ENCODE measurements at regions not wholly inside any gene's neighbourhood (a gene's known extent, or its start where the extent isn't known, plus 50 kb on each side); places are given as distances from the start of the nearest gene placed in this dataset.
"Not testable (repeated sequence)": the region's sequence is repeated elsewhere in the genome, so short reads cannot be mapped to it uniquely, and the experiment has no call there.

GRCh38 chr5:62757686-62758085, 179.1 kb downstream of the LRRC70 start:
- not testable (repeated sequence) for DNase-seq

GRCh38 chr5:62752998-62753367, 174.4 kb downstream of the LRRC70 start:
- not testable (repeated sequence) for DNase-seq

GRCh38 chr5:62752056-62752997, 173.7 kb downstream of the LRRC70 start:
- DNase-seq = not testable (repeated sequence)

- no peak for DNase-seq
Measured at GRCh38 chr5:62742207-62742606, 163.6 kb downstream of the LRRC70 start.

DNA sequence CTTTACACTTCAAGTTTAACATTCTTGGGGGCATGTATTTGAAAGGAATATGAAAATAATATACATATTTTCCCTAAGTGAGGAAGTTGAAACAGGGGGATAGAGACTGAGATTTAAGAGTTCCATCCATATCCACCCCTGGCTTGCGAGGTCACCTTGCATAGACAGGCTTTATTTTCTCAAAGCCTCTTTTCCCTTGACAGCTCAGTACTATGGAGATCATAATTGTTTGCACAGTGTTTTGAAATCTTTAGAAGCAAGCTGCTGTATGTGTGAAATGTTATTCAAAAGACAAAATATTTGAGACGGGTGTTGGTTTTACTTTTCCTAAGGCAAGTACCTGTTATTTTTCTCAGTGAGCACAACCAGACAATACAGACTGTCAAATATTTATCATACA, 163.1 kb downstream of the LRRC70 start:
- DNase-seq = no peak

DNA sequence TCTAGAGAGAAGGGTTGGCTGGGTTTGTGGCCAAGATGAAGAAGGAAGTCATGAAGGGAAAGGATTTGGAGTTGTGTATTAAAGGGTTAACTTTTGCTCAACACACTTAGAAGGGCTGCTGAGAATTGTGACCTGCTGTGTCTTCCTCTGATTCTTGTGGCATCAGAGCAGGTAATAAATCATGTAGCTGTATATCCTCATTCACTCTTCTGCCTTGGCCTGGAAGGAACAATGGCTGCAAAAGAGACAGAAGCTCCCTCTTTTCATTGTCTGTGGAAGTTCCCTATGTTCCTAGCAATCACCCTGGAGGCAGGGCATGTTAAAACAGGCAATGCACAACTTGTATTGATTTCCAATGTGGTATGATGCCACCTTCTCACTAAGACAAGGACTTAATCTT, 159.1 kb downstream of the LRRC70 start:
- no peak for DNase-seq

GRCh38 chr5:62732677-62733121, 154.1 kb downstream of the LRRC70 start:
- DNase-seq = no peak

DNA sequence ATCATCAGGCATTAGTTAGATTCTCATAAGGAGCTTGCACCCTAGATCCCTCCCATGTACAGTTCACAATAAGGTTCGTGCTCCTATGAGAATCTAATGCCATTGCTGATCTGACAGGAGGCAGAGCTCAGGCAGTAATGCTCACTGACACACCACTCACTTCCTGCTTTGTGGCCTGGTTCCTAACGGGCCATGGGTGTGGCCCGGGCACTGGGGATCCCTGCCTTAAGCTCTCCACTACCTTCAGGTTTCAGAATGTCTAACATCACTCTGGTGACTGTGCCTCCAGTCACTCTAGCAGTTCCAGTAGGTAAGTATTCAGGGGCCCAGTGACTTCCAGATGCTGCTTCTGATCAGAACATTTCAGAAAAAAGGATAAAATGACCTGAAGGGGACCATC, 152.4 kb downstream of the LRRC70 start:
- no peak for DNase-seq

GRCh38 chr5:62729675-62730074, 151.1 kb downstream of the LRRC70 start:
- no peak for DNase-seq

DNA sequence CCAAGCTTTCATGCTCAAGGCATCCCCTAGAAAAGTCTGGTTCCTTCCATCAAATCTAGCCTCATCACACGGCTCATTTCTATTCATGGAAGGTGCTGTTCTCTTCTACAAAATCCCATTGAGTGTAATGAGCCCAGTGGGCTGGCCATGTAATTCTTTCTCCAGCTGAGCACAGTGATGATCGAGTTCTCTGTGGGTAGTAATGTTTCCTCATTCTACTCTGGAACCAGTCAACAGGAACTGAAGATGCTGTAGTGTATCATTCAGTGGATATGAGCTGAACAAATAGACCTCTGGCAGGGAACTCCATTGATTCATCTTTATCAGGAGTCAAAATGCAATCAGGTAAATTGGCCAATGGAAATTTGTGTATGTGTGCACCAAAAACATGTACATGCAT, 149.2 kb downstream of the LRRC70 start:
- no peak for DNase-seq

DNA sequence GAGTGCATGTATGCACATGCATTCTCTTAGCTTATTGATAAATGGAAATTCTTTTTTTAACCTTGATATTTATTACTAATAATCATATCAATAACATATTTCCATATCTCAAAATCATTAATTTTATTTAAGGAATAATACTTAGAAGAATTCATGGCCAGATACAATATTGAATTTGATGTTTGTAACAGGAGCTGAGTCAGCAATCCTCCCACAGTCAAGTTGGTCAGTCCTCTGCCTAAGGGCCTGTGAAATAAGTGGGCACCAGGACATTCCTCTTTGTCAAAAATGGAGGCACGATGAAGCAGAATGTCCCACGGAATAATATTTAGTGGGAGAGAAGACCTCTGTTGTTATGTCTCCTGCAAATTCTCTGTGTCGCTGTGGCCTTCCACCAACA, 148.6 kb downstream of the LRRC70 start:
- no peak for DNase-seq

GRCh38 chr5:62722360-62722759, 143.7 kb downstream of the LRRC70 start:
- DNase-seq = no peak

DNA sequence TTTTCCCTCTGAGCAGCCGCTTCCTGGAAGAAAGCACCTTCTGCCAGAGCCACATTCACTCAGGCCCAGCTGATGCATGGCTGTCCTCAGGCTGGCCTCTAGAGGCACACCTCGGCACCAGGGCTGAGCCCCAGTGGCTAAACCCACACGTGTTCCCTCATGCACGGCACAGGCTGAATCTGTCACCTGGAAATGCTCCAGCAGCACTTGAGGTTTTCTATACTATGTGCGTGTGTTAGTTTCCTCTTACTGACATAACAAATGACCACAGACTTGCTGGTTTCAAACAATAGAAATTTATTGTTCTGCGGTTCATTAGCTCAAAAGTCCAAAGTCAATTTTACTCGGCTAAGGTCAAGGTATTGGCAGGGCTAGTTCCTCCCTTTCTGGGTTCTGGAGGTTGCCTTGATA, 141.4 kb downstream of the LRRC70 start:
- DNase-seq = no peak

DNA sequence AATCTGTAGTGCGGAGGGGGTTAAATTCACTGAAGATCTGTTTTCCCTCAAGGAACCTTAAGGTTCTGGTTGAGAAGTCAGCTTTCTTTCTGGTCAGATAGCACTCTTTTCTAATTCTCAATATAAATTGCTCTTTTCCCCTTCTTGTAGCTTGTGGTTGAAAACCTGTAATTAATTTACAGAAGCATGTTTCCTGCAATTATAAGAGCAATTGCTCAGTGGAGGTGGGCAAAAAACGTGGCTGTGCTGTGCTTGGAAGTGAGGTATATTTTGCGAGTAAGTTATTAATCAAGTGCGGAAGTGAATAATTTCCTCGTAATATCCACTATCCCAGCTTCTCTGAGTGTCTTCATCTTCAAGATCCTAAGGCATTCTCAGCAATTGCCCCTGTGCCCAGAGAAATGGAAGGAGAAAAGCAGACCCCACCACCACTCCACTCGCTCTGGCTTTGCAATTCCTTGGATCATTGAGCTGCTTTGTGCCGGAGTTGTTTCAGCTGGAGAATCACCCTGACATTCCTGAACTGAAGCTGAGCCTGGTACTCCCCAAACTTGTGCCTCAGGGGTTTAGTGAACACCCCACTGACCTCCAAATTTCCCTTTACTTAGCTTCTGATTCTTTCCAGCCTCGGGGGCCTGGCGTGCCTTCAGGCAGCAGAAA, 140.6 kb downstream of the LRRC70 start:
- no peak for DNase-seq

DNA sequence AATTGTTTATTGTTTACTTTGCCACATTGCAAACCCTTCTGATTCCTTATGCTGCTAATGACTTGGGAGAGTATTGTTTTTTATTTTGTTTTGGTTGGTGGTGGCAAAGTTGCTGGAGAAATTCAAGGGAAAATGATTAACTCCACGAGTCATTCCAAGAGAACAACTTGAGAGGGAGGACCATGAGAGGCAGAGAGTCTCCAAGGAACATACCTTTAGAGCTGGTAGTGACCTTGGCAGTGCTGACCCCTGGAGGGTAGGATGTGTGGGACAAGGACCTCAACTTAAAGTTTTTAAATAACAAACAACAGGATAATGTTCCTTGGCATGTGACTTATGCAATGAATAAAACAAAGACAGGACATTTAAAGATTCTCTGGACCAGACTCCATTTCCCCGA, 139.7 kb downstream of the LRRC70 start:
- DNase-seq = no peak

- no peak for DNase-seq
Measured at GRCh38 chr5:62717301-62717933, 138.8 kb downstream of the LRRC70 start.

DNA sequence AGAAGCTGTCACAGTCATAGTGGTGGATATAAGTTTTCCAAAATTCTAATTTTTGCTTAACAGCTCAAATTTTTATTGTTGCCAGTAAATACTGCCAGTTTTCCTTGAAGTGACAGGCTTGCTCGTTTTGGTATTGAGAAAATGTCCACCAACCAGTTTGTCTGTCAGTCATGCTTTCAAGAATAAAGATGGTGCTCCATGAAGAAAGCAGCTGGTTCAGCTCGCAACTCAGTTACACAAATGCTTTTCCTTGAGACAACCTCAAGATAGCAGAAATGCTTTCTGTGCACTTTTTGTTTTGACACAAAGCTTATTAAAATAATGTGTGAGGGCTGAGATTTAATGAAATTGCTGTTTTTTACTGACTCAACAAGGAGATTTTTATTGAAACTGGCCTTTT, 135.7 kb downstream of the LRRC70 start:
- DNase-seq = no peak

DNA sequence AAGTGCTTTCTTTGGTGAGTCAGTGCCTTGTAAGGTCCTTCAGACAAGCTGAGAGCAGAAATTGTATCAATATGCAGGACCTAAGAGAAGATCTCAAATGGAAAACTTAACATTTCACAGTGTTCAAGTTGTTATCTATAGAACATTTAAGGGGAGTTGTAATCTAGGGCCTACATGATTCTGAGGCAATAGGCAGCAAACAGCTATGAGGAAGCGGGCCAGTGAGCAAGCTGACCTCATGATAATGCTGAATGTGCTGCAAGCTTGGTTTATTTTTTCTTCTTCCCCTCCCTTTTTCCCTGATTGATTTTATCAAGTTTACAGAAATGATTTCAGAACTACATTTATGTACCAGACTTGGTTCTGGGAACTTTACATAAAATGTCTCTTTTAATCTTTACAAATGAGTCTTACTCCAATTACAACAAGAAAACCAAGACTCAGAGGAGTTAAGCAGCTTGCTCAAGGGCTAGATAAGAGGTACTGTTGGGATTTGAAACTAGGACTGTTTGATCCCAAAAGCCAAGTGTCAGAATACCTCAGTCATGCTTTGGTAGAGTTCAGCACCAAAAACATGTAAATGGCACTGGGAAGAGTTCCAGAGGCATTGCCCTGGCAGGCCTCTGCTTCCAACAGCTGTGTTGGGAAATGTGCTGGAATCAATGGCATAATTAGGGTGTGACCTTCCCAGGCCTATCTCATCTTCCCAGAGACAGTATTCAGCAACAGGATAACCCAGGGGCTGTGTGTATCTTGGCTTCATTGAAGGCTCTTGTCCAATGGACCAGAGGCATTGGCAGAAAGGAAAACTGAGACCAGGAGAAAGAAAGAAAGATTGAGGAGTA, 130.1 kb downstream of the LRRC70 start:
- DNase-seq = no peak

DNA sequence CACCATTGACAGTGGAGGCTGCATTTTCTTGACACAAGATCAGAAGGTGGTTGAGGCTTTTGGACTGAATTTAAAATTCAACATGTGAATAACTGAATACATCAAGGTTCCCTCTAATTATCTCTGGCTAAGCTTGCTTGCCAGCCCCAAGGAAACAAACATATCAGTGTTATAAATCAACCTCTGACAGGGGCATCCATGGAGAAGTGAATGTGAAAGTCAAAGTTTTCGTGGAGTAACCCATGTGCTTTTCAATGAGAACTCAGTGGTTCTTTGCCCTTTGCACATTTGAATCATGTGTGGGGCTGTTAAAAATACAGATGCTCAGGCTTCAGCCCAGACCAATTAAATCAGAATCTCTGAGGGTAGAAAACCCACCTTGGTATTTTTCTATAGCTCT, 128.9 kb downstream of the LRRC70 start:
- DNase-seq = no peak

GRCh38 chr5:62707131-62707530, 128.5 kb downstream of the LRRC70 start:
- DNase-seq = no peak

DNA sequence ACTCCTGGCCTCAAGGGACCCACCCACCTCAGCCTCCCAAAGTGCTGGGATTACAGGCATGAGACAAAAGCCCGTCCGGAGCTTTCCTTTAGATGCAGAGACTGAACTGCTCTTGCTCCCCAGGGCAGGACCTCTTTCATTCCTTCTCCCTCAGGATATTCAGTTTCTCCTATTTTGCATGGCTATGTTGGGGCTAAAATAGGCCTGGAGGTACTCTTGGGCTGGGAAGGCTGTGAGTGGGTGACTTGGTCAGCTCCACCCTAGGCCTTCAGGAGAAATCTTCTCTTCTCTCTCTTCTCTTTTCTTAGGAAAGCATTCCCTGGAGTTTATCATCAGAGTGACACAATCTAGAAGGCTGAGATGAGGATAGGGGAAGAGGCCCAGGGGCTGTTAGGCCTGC, 126.4 kb downstream of the LRRC70 start:
- no peak for DNase-seq

GRCh38 chr5:62702126-62702525, 123.5 kb downstream of the LRRC70 start:
- DNase-seq = no peak

GRCh38 chr5:62701036-62701435, 122.4 kb downstream of the LRRC70 start:
- no peak for DNase-seq
